ENCODE measurements at regions not wholly inside any gene's neighbourhood (a gene's known extent, or its start where the extent isn't known, plus 50 kb on each side); places are given as distances from the start of the nearest gene placed in this dataset.

GRCh38 chr20:58044931-58045555, 183.4 kb downstream of the ANKRD60 start:
- no peak overlapping the region for H3K4me2 ChIP-seq (ENCODE audit: low read depth, low read length, poor library complexity, severe bottlenecking)
- no peaks in the 10 kb centered on the region for H3K27me3 ChIP-seq (ENCODE audit: low read length)
- no peaks in the 10 kb centered on the region for H3K79me2 ChIP-seq (ENCODE audit: insufficient read depth, low read length)
- no peaks in the 10 kb centered on the region for H3K9me2 ChIP-seq (replicated peaks; ENCODE audit: insufficient read depth, low read length)
- no peak overlapping the region for H3K9ac ChIP-seq (ENCODE audit: low read length)
- no peaks in the 10 kb centered on the region for H3F3A ChIP-seq (ENCODE audit: insufficient read depth)
- no peak for TF ChIP-seq CTCF (IDR thresholded peaks at IDR 0.05; ENCODE audit: insufficient read depth, low read length, poor library complexity, severe bottlenecking)
- TF ChIP-seq EZH2phosphoT487 (conservative IDR thresholded peaks at IDR 0.05; ENCODE audit: low read length) = no peak
- H3K36me3 ChIP-seq (ENCODE audit: low read length) = no peaks in the 10 kb centered on the region
- H2AFZ ChIP-seq (ENCODE audit: low read depth, low read length, severe bottlenecking) = no peak overlapping the region
- H3K9me3 ChIP-seq (ENCODE audit: insufficient read depth, low read length) = no peaks in the 10 kb centered on the region
- H3K27ac ChIP-seq (ENCODE audit: low read depth, low read length) = no peak overlapping the region
- H3K4me3 ChIP-seq (ENCODE audit: insufficient read depth, low read length, poor library complexity, severe bottlenecking) = no peak overlapping the region
- no peaks in the 10 kb centered on the region for H4K20me1 ChIP-seq (ENCODE audit: low read depth, low read length)

- H3K79me2 ChIP-seq (ENCODE audit: insufficient read depth, low read length) = no peaks in the 10 kb centered on the region
- H2AFZ ChIP-seq (ENCODE audit: low read depth, low read length, severe bottlenecking) = no peak overlapping the region
- no peak for TF ChIP-seq CTCF (IDR thresholded peaks at IDR 0.05; ENCODE audit: insufficient read depth, low read length, poor library complexity, severe bottlenecking)
- no peak overlapping the region for H3K4me2 ChIP-seq (ENCODE audit: low read depth, low read length, poor library complexity, severe bottlenecking)
- no peak overlapping the region for H3K9ac ChIP-seq (ENCODE audit: low read length)
- no peaks in the 10 kb centered on the region for H3K9me2 ChIP-seq (replicated peaks; ENCODE audit: insufficient read depth, low read length)
- no peaks in the 10 kb centered on the region for H3F3A ChIP-seq (ENCODE audit: insufficient read depth)
- H4K20me1 ChIP-seq (ENCODE audit: low read depth, low read length) = no peaks in the 10 kb centered on the region
- H3K4me3 ChIP-seq (ENCODE audit: insufficient read depth, low read length, poor library complexity, severe bottlenecking) = no peak overlapping the region
- H3K36me3 ChIP-seq (ENCODE audit: low read length) = no peaks in the 10 kb centered on the region
- H3K27me3 ChIP-seq (ENCODE audit: low read length) = no peaks in the 10 kb centered on the region
- H3K9me3 ChIP-seq (ENCODE audit: insufficient read depth, low read length) = no peaks in the 10 kb centered on the region
- H3K27ac ChIP-seq (ENCODE audit: low read depth, low read length) = no peak overlapping the region
These were observed 184.2 kb downstream of the ANKRD60 start for GRCh38 chr20:58044286-58044685.

- H3K4me3 ChIP-seq (ENCODE audit: insufficient read depth, low read length, poor library complexity, severe bottlenecking) = no peak overlapping the region
- no peaks in the 10 kb centered on the region for H3K9me3 ChIP-seq (ENCODE audit: insufficient read depth, low read length)
- H3K27me3 ChIP-seq (ENCODE audit: low read length) = no peaks in the 10 kb centered on the region
- no peaks in the 10 kb centered on the region for H4K20me1 ChIP-seq (ENCODE audit: low read depth, low read length)
- H3K9me2 ChIP-seq (replicated peaks; ENCODE audit: insufficient read depth, low read length) = no peaks in the 10 kb centered on the region
- H3K27ac ChIP-seq (ENCODE audit: low read depth, low read length) = no peak overlapping the region
- H3K9ac ChIP-seq (ENCODE audit: low read length) = no peak overlapping the region
- no peaks in the 10 kb centered on the region for H3F3A ChIP-seq (ENCODE audit: insufficient read depth)
- no peak overlapping the region for H2AFZ ChIP-seq (ENCODE audit: low read depth, low read length, severe bottlenecking)
- no peak for TF ChIP-seq CTCF (IDR thresholded peaks at IDR 0.05; ENCODE audit: insufficient read depth, low read length, poor library complexity, severe bottlenecking)
- no peak for TF ChIP-seq EZH2phosphoT487 (conservative IDR thresholded peaks at IDR 0.05; ENCODE audit: low read length)
- no peak overlapping the region for H3K4me2 ChIP-seq (ENCODE audit: low read depth, low read length, poor library complexity, severe bottlenecking)
- H3K79me2 ChIP-seq (ENCODE audit: insufficient read depth, low read length) = no peaks in the 10 kb centered on the region
- H3K36me3 ChIP-seq (ENCODE audit: low read length) = no peaks in the 10 kb centered on the region
These were observed 185.0 kb downstream of the ANKRD60 start for GRCh38 chr20:58043236-58044140.
